Loucy (cell line): ENCODE measurements at regions not wholly inside any gene's neighbourhood (a gene's known extent, or its start where the extent isn't known, plus 50 kb on each side); places are given as distances from the start of the nearest gene placed in this dataset.

Experiments used
- CTCF ChIP-seq: fragments of 200-600 bp; sonication (generic); conservative IDR thresholded peaks from 2 replicates; pipeline ENCODE4 v1.5.1; 2014; ENCODE audit warnings: mild to moderate bottlenecking, antibody characterized with exemption, low read length
- EZH2phosphoT487 ChIP-seq: fragments of 200-600 bp; IDR thresholded peaks from 2 replicates; pipeline ENCODE4 v1.6.1; 2018; ENCODE audit warnings: antibody characterized with exemption, mild to moderate bottlenecking, moderate library complexity, borderline replicate concordance

- TF ChIP-seq CTCF = no peak
- TF ChIP-seq EZH2phosphoT487 = no peak
Observed at GRCh38 chr1:239815074-239815473, 276.6 kb upstream of the FMN2 start.
